Gastrocnemius medialis (tissue), 4 donors: ENCODE measurements at regions not wholly inside any gene's neighbourhood (a gene's known extent, or its start where the extent isn't known, plus 50 kb on each side); places are given as distances from the start of the nearest gene placed in this dataset.

Source experiments
- ATAC-seq, 2 donors: fragments of 150-250 bp; one replicate each; pipeline ENCODE4 v1.9.1; 2016
- DNase-seq, 2 donors: peaks; one replicate each; pipeline ENCODE4 v3.0.0-alpha.2; 2019
- H3K27ac ChIP-seq, 4 donors: fragments of 200-600 bp; sonication (generic); 1 replicate in 1 of 4; 2 replicates in 3 of 4; pipeline ENCODE4 v1.5.1; 2016 to 2018; ENCODE audit warnings: mild to moderate bottlenecking in 2 of 4, moderate library complexity in 1 of 4
- H3K27me3 ChIP-seq, 3 donors: fragments of 200-600 bp; sonication (generic) in 2 of 3; 1 replicate in 1 of 3; 2 replicates in 2 of 3; pipeline versions ENCODE4 v1.5.1 to v1.6.0; 2016 to 2019; ENCODE audit warnings: mild to moderate bottlenecking in 1 of 3, moderate library complexity in 1 of 3
- H3K36me3 ChIP-seq, 2 donors: fragments of 200-600 bp; sonication (generic) in 1 of 2; one replicate each; pipeline ENCODE4 v1.5.1; 2017 to 2018
- H3K4me1 ChIP-seq, 2 donors: fragments of 200-600 bp; sonication (generic) in 1 of 2; one replicate each; pipeline ENCODE4 v1.5.1; 2016 to 2017; ENCODE audit warnings: mild to moderate bottlenecking in 2 of 2
- H3K4me3 ChIP-seq, 4 donors: fragments of 200-600 bp; sonication (generic) in 3 of 4; 1 replicate in 1 of 4; 2 replicates in 3 of 4; pipeline ENCODE4 v1.5.1; 2016 to 2019; ENCODE audit warnings: mild to moderate bottlenecking in 2 of 4
- H3K9me3 ChIP-seq, 3 donors: fragments of 200-600 bp; sonication (generic) in 2 of 3; 1 replicate in 1 of 3; 2 replicates in 2 of 3; pipeline ENCODE4 v1.5.1; 2016 to 2019
- POLR2A ChIP-seq, 2 donors: fragments of 450-650 bp; IDR thresholded peaks; one replicate each; pipeline ENCODE4 v1.6.1; 2017; ENCODE audit warnings: antibody characterized with exemption in 2 of 2, mild to moderate bottlenecking in 2 of 2, moderate library complexity in 2 of 2
- in situ Hi-C, 4 donors: fragments of 200-750 bp; cut with MboI; loops; one replicate each; pipeline versions ENCODE4 v1.15.0 to v1.8.0; 2017; ENCODE audit warnings: low sequenced_read_pairs in 4 of 4
- intact Hi-C: fragments of 100-400 bp; cut with DNase I; formaldehyde crosslinking; loops from one replicate; pipeline ENCODE4 v1.15.1; 2023; ENCODE audit warnings: low total_unique reads
- TF ChIP-seq, protein P1 (sequence below), 5 experiments: fragments of 450-650 bp in 3 of 5; fragments of 200-600 bp in 2 of 5; sonication (generic) in 2 of 5; IDR thresholded peaks in 4 of 5; conservative IDR thresholded peaks in 1 of 5; 1 replicate in 4 of 5; 2 replicates in 1 of 5; pipeline ENCODE4 v1.5.1; 2016 to 2019; ENCODE audit warnings: antibody characterized with exemption in 5 of 5, mild to moderate bottlenecking in 3 of 5, moderate library complexity in 3 of 5

GRCh38 chr2:149849136-149849535, 261.6 kb upstream of the MMADHC start:
- no peak overlapping the region for H3K27ac ChIP-seq
- in situ Hi-C loops (no loop called here), intact Hi-C loops (no loop called here)
- TF ChIP-seq, protein P1, sequence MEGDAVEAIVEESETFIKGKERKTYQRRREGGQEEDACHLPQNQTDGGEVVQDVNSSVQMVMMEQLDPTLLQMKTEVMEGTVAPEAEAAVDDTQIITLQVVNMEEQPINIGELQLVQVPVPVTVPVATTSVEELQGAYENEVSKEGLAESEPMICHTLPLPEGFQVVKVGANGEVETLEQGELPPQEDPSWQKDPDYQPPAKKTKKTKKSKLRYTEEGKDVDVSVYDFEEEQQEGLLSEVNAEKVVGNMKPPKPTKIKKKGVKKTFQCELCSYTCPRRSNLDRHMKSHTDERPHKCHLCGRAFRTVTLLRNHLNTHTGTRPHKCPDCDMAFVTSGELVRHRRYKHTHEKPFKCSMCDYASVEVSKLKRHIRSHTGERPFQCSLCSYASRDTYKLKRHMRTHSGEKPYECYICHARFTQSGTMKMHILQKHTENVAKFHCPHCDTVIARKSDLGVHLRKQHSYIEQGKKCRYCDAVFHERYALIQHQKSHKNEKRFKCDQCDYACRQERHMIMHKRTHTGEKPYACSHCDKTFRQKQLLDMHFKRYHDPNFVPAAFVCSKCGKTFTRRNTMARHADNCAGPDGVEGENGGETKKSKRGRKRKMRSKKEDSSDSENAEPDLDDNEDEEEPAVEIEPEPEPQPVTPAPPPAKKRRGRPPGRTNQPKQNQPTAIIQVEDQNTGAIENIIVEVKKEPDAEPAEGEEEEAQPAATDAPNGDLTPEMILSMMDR (IDR thresholded peaks at IDR 0.05 in 4 of 5, conservative IDR thresholded peaks at IDR 0.05 in 1 of 5) = no peak
- TF ChIP-seq POLR2A (IDR thresholded peaks at IDR 0.05) = no peak
- no peaks in the 10 kb centered on the region for H3K27me3 ChIP-seq
- no peak overlapping the region for H3K4me3 ChIP-seq
- DNase-seq (no peak), ATAC-seq (no peak)
- no peaks in the 10 kb centered on the region for H3K9me3 ChIP-seq
- H3K4me1 ChIP-seq = no peaks in the 10 kb centered on the region
- no peaks in the 10 kb centered on the region for H3K36me3 ChIP-seq

- Histone ChIP-seq H3K27me3 (no peaks in the 10 kb centered on the region), H3K36me3 (no peaks in the 10 kb centered on the region), H3K4me3 (no peak overlapping the region), H3K27ac (no peak overlapping the region), H3K4me1 (no peaks in the 10 kb centered on the region), H3K9me3 (no peaks in the 10 kb centered on the region)
- no peak for TF ChIP-seq POLR2A (IDR thresholded peaks at IDR 0.05)
- TF ChIP-seq, protein P1 (IDR thresholded peaks at IDR 0.05 in 4 of 5, conservative IDR thresholded peaks at IDR 0.05 in 1 of 5) = no peak
- ATAC-seq (no peak), DNase-seq (no peak)
- intact Hi-C loops = no loop called here
- in situ Hi-C loops = no loop called here
Observed at GRCh38 chr2:149841396-149841795, 253.8 kb upstream of the MMADHC start.

GRCh38 chr2:149832324-149832723, 244.7 kb upstream of the MMADHC start:
- no peaks in the 10 kb centered on the region for H3K9me3 ChIP-seq
- H3K27ac ChIP-seq = no peak overlapping the region
- no peak overlapping the region for H3K4me3 ChIP-seq
- H3K27me3 ChIP-seq = no peaks in the 10 kb centered on the region
- intact Hi-C loops (no loop called here), in situ Hi-C loops (no loop called here)
- DNase-seq (no peak), ATAC-seq (no peak)
- no peaks in the 10 kb centered on the region for H3K36me3 ChIP-seq
- no peak for TF ChIP-seq POLR2A (IDR thresholded peaks at IDR 0.05)
- TF ChIP-seq, protein P1 (IDR thresholded peaks at IDR 0.05 in 4 of 5, conservative IDR thresholded peaks at IDR 0.05 in 1 of 5) = no peak
- no peaks in the 10 kb centered on the region for H3K4me1 ChIP-seq

DNA sequence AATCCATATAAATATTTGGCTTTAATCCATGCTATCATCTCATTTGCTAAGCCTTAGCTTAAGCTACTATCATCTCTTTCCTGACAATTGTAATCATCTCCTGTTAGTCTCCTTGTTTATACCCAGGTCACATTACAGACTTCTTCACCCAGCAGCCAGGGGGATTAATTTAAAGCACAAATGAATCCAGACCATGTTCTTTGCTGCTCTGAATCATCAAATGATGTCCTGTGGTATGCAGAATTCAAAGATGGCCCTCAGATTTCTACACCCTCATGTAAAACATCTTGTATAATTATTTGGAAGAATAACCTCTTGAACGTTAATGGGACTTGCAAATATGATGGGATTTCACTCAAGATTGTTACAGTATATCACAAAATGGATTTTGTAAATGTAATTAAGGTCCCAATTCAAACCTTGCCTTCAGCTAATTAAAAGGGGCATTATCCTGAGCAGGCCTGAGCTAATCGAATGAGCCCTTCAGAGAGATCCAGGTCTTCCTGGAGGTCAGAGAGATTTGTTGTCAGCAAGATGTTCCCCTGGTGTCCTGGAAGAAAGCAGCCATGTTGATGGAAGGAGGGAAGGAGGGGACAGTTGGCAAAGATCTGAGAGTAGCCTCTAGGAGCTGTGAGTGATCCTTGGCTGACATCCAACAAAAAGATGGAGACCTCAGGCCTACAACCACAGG, 241.1 kb upstream of the MMADHC start:
- in situ Hi-C loops = no loop called here
- H3K4me3 ChIP-seq = no peak overlapping the region
- no peaks in the 10 kb centered on the region for H3K9me3 ChIP-seq
- H3K36me3 ChIP-seq = no peaks in the 10 kb centered on the region
- ATAC-seq = no peak
- TF ChIP-seq POLR2A (IDR thresholded peaks at IDR 0.05) = no peak
- TF ChIP-seq, protein P1 (IDR thresholded peaks at IDR 0.05 in 4 of 5, conservative IDR thresholded peaks at IDR 0.05 in 1 of 5) = no peak
- DNase-seq = no peak
- H3K4me1 ChIP-seq = no peaks in the 10 kb centered on the region
- H3K27ac ChIP-seq = no peak overlapping the region
- H3K27me3 ChIP-seq = no peaks in the 10 kb centered on the region
- intact Hi-C loops = no loop called here
